Endodermal cell (in vitro differentiated cells): ENCODE measurements at regions not wholly inside any gene's neighbourhood (a gene's known extent, or its start where the extent isn't known, plus 50 kb on each side); places are given as distances from the start of the nearest gene placed in this dataset.
A peak's percentile ranks its signal among the peaks of the same experiment; 100 is the strongest.

Source experiments
- DNase-seq: peaks from one replicate; pipeline ENCODE4 v3.0.0-alpha.2; 2017
- H3K27ac ChIP-seq: 2 replicates; pipeline ENCODE4 v1.5.1; 2013; ENCODE audit warnings: mild to moderate bottlenecking, low read depth, low read length, moderate library complexity
- H3K27me3 ChIP-seq: 2 replicates; pipeline ENCODE4 v1.6.1; 2013; ENCODE audit warnings: mild to moderate bottlenecking, low read length, moderate library complexity; ENCODE audit not compliant: insufficient read depth, control insufficient read depth, poor library complexity, severe bottlenecking
- H3K36me3 ChIP-seq: 2 replicates; pipeline ENCODE4 v1.7.0; 2013; ENCODE audit warnings: mild to moderate bottlenecking, low read length, moderate library complexity; ENCODE audit not compliant: control insufficient read depth, insufficient read depth
- H3K4me1 ChIP-seq: one replicate; pipeline ENCODE4 v1.7.0; 2013; ENCODE audit warnings: low read length; ENCODE audit not compliant: control insufficient read depth, insufficient read depth
- H3K4me3 ChIP-seq: 2 replicates; pipeline ENCODE4 v1.5.1; 2013; ENCODE audit warnings: mild to moderate bottlenecking, low read length, moderate library complexity
- H3K9ac ChIP-seq: 2 replicates; pipeline ENCODE4 v1.6.1; 2013; ENCODE audit warnings: mild to moderate bottlenecking, low read length, moderate library complexity; ENCODE audit not compliant: poor library complexity, severe bottlenecking; ENCODE audit errors: extremely low read depth
- H3K9me3 ChIP-seq: 2 replicates; pipeline ENCODE4 v1.6.1; 2013; ENCODE audit warnings: mild to moderate bottlenecking, low read length, moderate library complexity; ENCODE audit not compliant: control insufficient read depth
- H3K27ac Mint-ChIP-seq: 2 replicates; pipeline ENCODE4 v1.8.0; 2020; ENCODE audit warnings: mixed read lengths
- H3K27me3 Mint-ChIP-seq: 2 replicates; pipeline ENCODE4 v1.8.0; 2021; ENCODE audit warnings: mild to moderate bottlenecking, mixed read lengths; ENCODE audit not compliant: insufficient read depth
- H3K36me3 Mint-ChIP-seq: 2 replicates; pipeline ENCODE4 v1.8.0; 2020; ENCODE audit warnings: low read depth, mixed read lengths
- H3K4me1 Mint-ChIP-seq: 2 replicates; pipeline ENCODE4 v1.8.0; 2020; ENCODE audit warnings: mixed read lengths
- H3K4me3 Mint-ChIP-seq: 2 replicates; pipeline ENCODE4 v1.8.0; 2020; ENCODE audit warnings: mild to moderate bottlenecking, moderate library complexity, mixed read lengths
- H3K9me3 Mint-ChIP-seq: 2 replicates; pipeline ENCODE4 v1.8.0; 2020; ENCODE audit warnings: mild to moderate bottlenecking, mixed read lengths
- CTCF ChIP-seq: fragments of 200-600 bp; sonication (generic); conservative IDR thresholded peaks from 2 replicates; pipeline ENCODE4 v1.5.0; 2021; ENCODE audit warnings: antibody characterized with exemption, mild to moderate bottlenecking
- WGBS, 2 experiments: methylation state at CpG; one replicate each; pipeline versions ENCODE4 v1.1.5 to v1.1.7; 2013; ENCODE audit warnings: missing lambda C conversion rate in 2 of 2, mixed read lengths in 1 of 2; ENCODE audit not compliant: insufficient coverage in 1 of 2, insufficient read length in 1 of 2; 5-methylcytosine and 5-hydroxymethylcytosine counted together

GRCh38 chr3:157671656-157672055 lies 168.4 kb upstream of the VEPH1 start:
- TF ChIP-seq CTCF, result no peak
- Histone ChIP-seq H3K9me3 (no peaks in the 10 kb centered on the region), H3K36me3 (no peaks in the 10 kb centered on the region), H3K27ac (no peak overlapping the region), H3K4me1 (peaks cover 12% of the 10 kb centered on the region), H3K27me3 (no peaks in the 10 kb centered on the region), H3K9ac (no peak overlapping the region), H3K4me3 (peak overlapping the region; percentile 44)
- WGBS, 2 experiments, result 93 to 100% methylated on average over 1 to 2 of the region's 3 CpGs
- peaks cover 29% of the 10 kb centered on the region for H3K4me1 Mint-ChIP-seq
- no peak for DNase-seq
- H3K9me3 Mint-ChIP-seq, result no peaks in the 10 kb centered on the region
- H3K36me3 Mint-ChIP-seq, result no peaks in the 10 kb centered on the region
- no peak overlapping the region for H3K4me3 Mint-ChIP-seq
- H3K27me3 Mint-ChIP-seq, result no peaks in the 10 kb centered on the region
- peak overlapping the region; percentile 28 for H3K27ac Mint-ChIP-seq

- no peak for TF ChIP-seq CTCF
- Histone ChIP-seq H3K4me3 (no peak overlapping the region), H3K36me3 (no peaks in the 10 kb centered on the region), H3K27ac (no peak overlapping the region), H3K27me3 (no peaks in the 10 kb centered on the region), H3K9me3 (no peaks in the 10 kb centered on the region), H3K4me1 (peaks cover 12% of the 10 kb centered on the region), H3K9ac (no peak overlapping the region)
- no peak overlapping the region for H3K27ac Mint-ChIP-seq
- WGBS, 2 experiments, result 78% methylated on average over 1 of the region's 1 CpG; no CpG with 5 or more reads in 1 of the 2 experiments
- DNase-seq, result no peak
- no peak overlapping the region for H3K4me3 Mint-ChIP-seq
- H3K27me3 Mint-ChIP-seq, result no peaks in the 10 kb centered on the region
- H3K9me3 Mint-ChIP-seq, result no peaks in the 10 kb centered on the region
- H3K36me3 Mint-ChIP-seq, result no peaks in the 10 kb centered on the region
- peaks cover 29% of the 10 kb centered on the region for H3K4me1 Mint-ChIP-seq
Observed at GRCh38 chr3:157669416-157669815, 166.2 kb upstream of the VEPH1 start.

GRCh38 chr3:157667493-157667892 lies 164.3 kb upstream of the VEPH1 start:
- Histone ChIP-seq H3K36me3 (no peaks in the 10 kb centered on the region), H3K9ac (no peak overlapping the region), H3K9me3 (no peaks in the 10 kb centered on the region), H3K4me1 (peaks cover 11% of the 10 kb centered on the region), H3K27me3 (no peaks in the 10 kb centered on the region), H3K4me3 (no peak overlapping the region), H3K27ac (no peak overlapping the region)
- 93 to 100% methylated on average over 2 of the region's 2 CpGs for WGBS, 2 experiments
- no peaks in the 10 kb centered on the region for H3K36me3 Mint-ChIP-seq
- TF ChIP-seq CTCF, result no peak
- no peaks in the 10 kb centered on the region for H3K9me3 Mint-ChIP-seq
- no peaks in the 10 kb centered on the region for H3K27me3 Mint-ChIP-seq
- H3K27ac Mint-ChIP-seq, result no peak overlapping the region
- H3K4me3 Mint-ChIP-seq, result no peak overlapping the region
- DNase-seq, result no peak
- peaks cover 28% of the 10 kb centered on the region for H3K4me1 Mint-ChIP-seq
